HepG2 (cell line): ENCODE measurements at regions not wholly inside any gene's neighbourhood (a gene's known extent, or its start where the extent isn't known, plus 50 kb on each side); places are given as distances from the start of the nearest gene placed in this dataset.

ENCODE experiments used
- ATAC-seq: fragments of 200-7000 bp; cut with Tn5 transposase; 3 replicates; pipeline ENCODE4 v1.9.1; 2020; ENCODE audit warnings: mild to moderate bottlenecking, moderate library complexity
- BruUV-seq: library from RNA; stranded (reverse); fragments of 400-500 nt; replicated peaks from 2 replicates; lab custom pipeline; 2021; lab: Mats Ljungman, UMichigan
- CTCF ChIA-PET: fragments of 300-600 bp; formaldehyde crosslinking; extraction: SDS; loops from one replicate; lab custom pipeline; 2021; ENCODE audit warnings: low total read pairs, inconsistent platforms, low intra/inter-chr PET ratio; lab: Yijun Ruan, JAX
- POLR2A ChIA-PET: fragments of 350-600 bp; sonication (Branson Sonifier 250); formaldehyde crosslinking; loops from one replicate; lab custom pipeline; 2020; ENCODE audit warnings: antibody characterized with exemption, inconsistent platforms; lab: Yijun Ruan, JAX
- DNase-seq: peaks from one replicate; pipeline ENCODE4 v3.0.0-alpha.2; 2015; ENCODE audit warnings: low spot score
- FAIRE-seq: peaks from 3 replicates; lab custom pipeline; 2011; peaks lifted over from hg19 to GRCh38; lab: Jason Lieb, UNC
- H2AFZ ChIP-seq: one replicate; pipeline ENCODE4 v1.6.1; 2011; ENCODE audit warnings: low read length, inconsistent platforms
- H3K27ac ChIP-seq: fragments of 300-600 bp; 3 replicates; pipeline ENCODE4 v1.8.0; 2011; ENCODE audit warnings: mixed run types, mild to moderate bottlenecking, mixed read lengths, low read length, inconsistent platforms; ENCODE audit not compliant: insufficient read depth; ENCODE audit errors: extremely low read length
- H3K27me3 ChIP-seq, 2 experiments: fragments of 200-600 bp in 1 of 2; 2 replicates in 1 of 2; 3 replicates in 1 of 2; pipeline versions ENCODE4 v1.6.0 to v1.8.0; 2011; ENCODE audit warnings: low read length in 2 of 2, mild to moderate bottlenecking in 2 of 2, moderate library complexity in 2 of 2, inconsistent platforms in 1 of 2; ENCODE audit not compliant: insufficient read depth in 2 of 2, control insufficient read depth in 1 of 2
- H3K36me3 ChIP-seq, 2 experiments: fragments of 200-600 bp in 1 of 2; replicated peaks in 1 of 2; 2 replicates in 1 of 2; 3 replicates in 1 of 2; pipeline versions ENCODE4 v1.5.1 to v1.8.0; 2011; ENCODE audit warnings: low read length in 2 of 2, inconsistent platforms in 1 of 2; ENCODE audit not compliant: insufficient read depth in 2 of 2, control insufficient read depth in 1 of 2
- H3K4me1 ChIP-seq: 2 replicates; pipeline ENCODE4 v1.5.1; 2012; ENCODE audit warnings: low read length, inconsistent platforms; ENCODE audit not compliant: insufficient read depth
- H3K4me2 ChIP-seq: 2 replicates; pipeline ENCODE4 v1.6.0; 2011; ENCODE audit warnings: low read depth, low read length, inconsistent platforms
- H3K4me3 ChIP-seq, 3 experiments: fragments of 200-600 bp in 1 of 3; sonication (generic), shearing (Covaris generic) in 1 of 3; replicated peaks in 1 of 3; 2 replicates each; pipeline ENCODE4 v1.5.1; 2011 to 2016; ENCODE audit warnings: low read length in 3 of 3, inconsistent platforms in 2 of 3, low read depth in 2 of 3, mild to moderate bottlenecking in 2 of 3, control low read depth in 1 of 3, mixed read lengths in 1 of 3; ENCODE audit not compliant: insufficient read depth in 1 of 3
- H3K79me2 ChIP-seq: one replicate; pipeline ENCODE4 v1.6.1; 2011; ENCODE audit warnings: low read length, inconsistent platforms; ENCODE audit not compliant: insufficient read depth
- H3K9ac ChIP-seq: 2 replicates; pipeline ENCODE4 v1.6.0; 2011; ENCODE audit warnings: mild to moderate bottlenecking, low read depth, low read length, inconsistent platforms; ENCODE audit not compliant: insufficient read depth
- H3K9me3 ChIP-seq: 2 replicates; pipeline ENCODE4 v1.5.1; 2012; ENCODE audit warnings: mild to moderate bottlenecking, low read length
- H4K20me1 ChIP-seq: 2 replicates; pipeline ENCODE4 v1.6.0; 2011; ENCODE audit warnings: inconsistent platforms, mild to moderate bottlenecking, low read length, moderate library complexity; ENCODE audit not compliant: insufficient read depth
- ISX ChIP-seq: sonication (generic); formaldehyde crosslinking; conservative IDR thresholded peaks from 2 replicates; pipeline ENCODE4 v1.5.0; 2020; ENCODE audit warnings: missing genetic modification reagents
- JARID2 ChIP-seq: sonication (generic); formaldehyde crosslinking; IDR thresholded peaks from 2 replicates; pipeline ENCODE4 v1.8.1; 2023; ENCODE audit warnings: missing genetic modification reagents, inconsistent platforms; ENCODE audit not compliant: insufficient replicate concordance
- PAF1 ChIP-seq: IDR thresholded peaks from 2 replicates; pipeline ENCODE4 v1.6.1; 2016; ENCODE audit warnings: missing genetic modification reagents, missing compliant biosample characterization
- SIX1 ChIP-seq: sonication (generic); formaldehyde crosslinking; IDR thresholded peaks from 2 replicates; pipeline ENCODE4 v1.4.0; 2020; ENCODE audit warnings: missing genetic modification reagents, borderline replicate concordance
- SOX6 ChIP-seq, 2 experiments: fragments of 450-650 bp in 1 of 2; sonication (generic) in 1 of 2; formaldehyde crosslinking in 1 of 2; IDR thresholded peaks; 2 replicates each; pipeline versions ENCODE4 v1.4.0 to v1.6.1; 2017 to 2020; ENCODE audit warnings: antibody characterized with exemption in 1 of 2, mild to moderate bottlenecking in 1 of 2, missing genetic modification reagents in 1 of 2
- ZFP62 ChIP-seq: sonication (generic); formaldehyde crosslinking; IDR thresholded peaks from 2 replicates; pipeline ENCODE4 v1.4.0; 2020; ENCODE audit warnings: missing genetic modification reagents
- ZNF350 ChIP-seq: sonication (generic); formaldehyde crosslinking; IDR thresholded peaks from 2 replicates; pipeline ENCODE4 v1.4.0; 2020; ENCODE audit warnings: mild to moderate bottlenecking, low read depth, missing genetic modification reagents, borderline replicate concordance
- ZNF724P ChIP-seq: sonication (generic); formaldehyde crosslinking; IDR thresholded peaks from 2 replicates; pipeline ENCODE4 v1.8.0; 2022; ENCODE audit warnings: missing genetic modification reagents, borderline replicate concordance
- ZNF749 ChIP-seq: sonication (generic); formaldehyde crosslinking; IDR thresholded peaks from 2 replicates; pipeline ENCODE4 v1.8.0; 2022; ENCODE audit warnings: mild to moderate bottlenecking, missing genetic modification reagents, moderate library complexity, borderline replicate concordance
- ZNF816 ChIP-seq: sonication (generic); formaldehyde crosslinking; IDR thresholded peaks from 2 replicates; pipeline ENCODE4 v1.8.0; 2022; ENCODE audit warnings: missing genetic modification reagents, mild to moderate bottlenecking, borderline replicate concordance
- WGBS: methylation state at CpG from one replicate; pipeline ENCODE4 v1.1.6; 2017; ENCODE audit warnings: low lambda C conversion rate; 5-methylcytosine and 5-hydroxymethylcytosine counted together
- in situ Hi-C: cut with HindIII; loops from 2 replicates; pipeline ENCODE4 v1.10.0; 2017; ENCODE audit warnings: low pct_unique_long_range_greater_than_20kb; ENCODE audit not compliant: extremely low pct_ligation_motif_present
- intact Hi-C: fragments of 100-400 bp; cut with micrococcal nuclease; formaldehyde crosslinking; loops from one replicate; pipeline ENCODE4 v1.10.0; 2022; ENCODE audit not compliant: unreplicated experiment
- TF ChIP-seq, protein P1 (sequence below), 2 experiments: sonication (generic) in 1 of 2; formaldehyde crosslinking in 1 of 2; IDR thresholded peaks; 2 replicates each; pipeline versions ENCODE4 v1.5.1 to v1.6.1; 2011 to 2020; ENCODE audit warnings: borderline replicate concordance in 1 of 2, low read depth in 1 of 2, low read length in 1 of 2, mild to moderate bottlenecking in 1 of 2, missing genetic modification reagents in 1 of 2, moderate library complexity in 1 of 2
- TF ChIP-seq, protein P2 (sequence below): sonication (generic); formaldehyde crosslinking; IDR thresholded peaks from 2 replicates; pipeline ENCODE4 v1.5.1; 2020; ENCODE audit warnings: missing genetic modification reagents, mild to moderate bottlenecking, borderline replicate concordance
- TF ChIP-seq, protein P3 (sequence below): sonication (generic); formaldehyde crosslinking; IDR thresholded peaks from 2 replicates; pipeline ENCODE4 v1.4.0; 2020; ENCODE audit warnings: mild to moderate bottlenecking, missing genetic modification reagents

GRCh38 chr4:137029026-137029425 is 503.3 kb downstream of the PCDH18 start:
- Histone ChIP-seq H3K4me1 (no peaks in the 10 kb centered on the region), H3K9ac (no peak overlapping the region), H3K36me3 (no peaks in the 10 kb centered on the region), H3K79me2 (no peaks in the 10 kb centered on the region), H4K20me1 (no peaks in the 10 kb centered on the region), H2AFZ (no peak overlapping the region), H3K27ac (no peak overlapping the region), H3K9me3 (no peaks in the 10 kb centered on the region), H3K4me3 (no peak overlapping the region), H3K27me3 (no peaks in the 10 kb centered on the region), H3K4me2 (no peak overlapping the region)
- no peak for DNase-seq
- ChIA-PET POLR2A (no interaction called here), CTCF (no interaction called here)
- BruUV-seq, result no TSS peak
- intact Hi-C loops, result no loop called here
- in situ Hi-C loops, result no loop called here
- FAIRE-seq, result no peak
- 1% methylated on average over 3 of the region's 3 CpGs for WGBS
- ATAC-seq, result no peak
- TF ChIP-seq PAF1 (CRISPR knock-in tag) (no peak), ZNF816 (CRISPR knock-in tag) (no peak), ZNF350 (CRISPR knock-in tag) (no peak), ZFP62 (CRISPR knock-in tag) (no peak), SIX1 (CRISPR knock-in tag) (no peak), ISX (CRISPR knock-in tag) (no peak), SOX6 (IDR thresholded peaks at IDR 0.05) (no peak), SOX6 (CRISPR knock-in tag; IDR thresholded peaks at IDR 0.05) (no peak), JARID2 (CRISPR knock-in tag) (no peak), ZNF724P (CRISPR knock-in tag) (no peak), ZNF749 (CRISPR knock-in tag) (no peak)
- TF ChIP-seq, protein P1, sequence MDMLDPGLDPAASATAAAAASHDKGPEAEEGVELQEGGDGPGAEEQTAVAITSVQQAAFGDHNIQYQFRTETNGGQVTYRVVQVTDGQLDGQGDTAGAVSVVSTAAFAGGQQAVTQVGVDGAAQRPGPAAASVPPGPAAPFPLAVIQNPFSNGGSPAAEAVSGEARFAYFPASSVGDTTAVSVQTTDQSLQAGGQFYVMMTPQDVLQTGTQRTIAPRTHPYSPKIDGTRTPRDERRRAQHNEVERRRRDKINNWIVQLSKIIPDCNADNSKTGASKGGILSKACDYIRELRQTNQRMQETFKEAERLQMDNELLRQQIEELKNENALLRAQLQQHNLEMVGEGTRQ (IDR thresholded peaks at IDR 0.05; ENCODE audit: low read depth, low read length), result no peak
- TF ChIP-seq, protein P1 (CRISPR knock-in tag; IDR thresholded peaks at IDR 0.05; ENCODE audit: borderline replicate concordance), result no peak
- TF ChIP-seq, protein P2, sequence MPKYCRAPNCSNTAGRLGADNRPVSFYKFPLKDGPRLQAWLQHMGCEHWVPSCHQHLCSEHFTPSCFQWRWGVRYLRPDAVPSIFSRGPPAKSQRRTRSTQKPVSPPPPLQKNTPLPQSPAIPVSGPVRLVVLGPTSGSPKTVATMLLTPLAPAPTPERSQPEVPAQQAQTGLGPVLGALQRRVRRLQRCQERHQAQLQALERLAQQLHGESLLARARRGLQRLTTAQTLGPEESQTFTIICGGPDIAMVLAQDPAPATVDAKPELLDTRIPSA (CRISPR knock-in tag), result no peak
- TF ChIP-seq, protein P3, sequence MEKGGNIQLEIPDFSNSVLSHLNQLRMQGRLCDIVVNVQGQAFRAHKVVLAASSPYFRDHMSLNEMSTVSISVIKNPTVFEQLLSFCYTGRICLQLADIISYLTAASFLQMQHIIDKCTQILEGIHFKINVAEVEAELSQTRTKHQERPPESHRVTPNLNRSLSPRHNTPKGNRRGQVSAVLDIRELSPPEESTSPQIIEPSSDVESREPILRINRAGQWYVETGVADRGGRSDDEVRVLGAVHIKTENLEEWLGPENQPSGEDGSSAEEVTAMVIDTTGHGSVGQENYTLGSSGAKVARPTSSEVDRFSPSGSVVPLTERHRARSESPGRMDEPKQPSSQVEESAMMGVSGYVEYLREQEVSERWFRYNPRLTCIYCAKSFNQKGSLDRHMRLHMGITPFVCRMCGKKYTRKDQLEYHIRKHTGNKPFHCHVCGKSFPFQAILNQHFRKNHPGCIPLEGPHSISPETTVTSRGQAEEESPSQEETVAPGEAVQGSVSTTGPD (CRISPR knock-in tag), result no peak
